ENCODE measurements at regions not wholly inside any gene's neighbourhood (a gene's known extent, or its start where the extent isn't known, plus 50 kb on each side); places are given as distances from the start of the nearest gene placed in this dataset.
"Not testable (repeated sequence)": the region's sequence is repeated elsewhere in the genome, so short reads cannot be mapped to it uniquely, and the experiment has no call there.

- not testable (repeated sequence) for H3K9me3 Mint-ChIP-seq; H3K4me1 Mint-ChIP-seq; H3K27ac Mint-ChIP-seq; H3K4me3 Mint-ChIP-seq; DNase-seq; H3K36me3 Mint-ChIP-seq; ATAC-seq (replicated peaks)
- peaks cover 0 to 16% of the 10 kb centered on the region in 2 donors for H3K27me3 Mint-ChIP-seq
Observed at GRCh38 chr16:15223398-15223797, 129.3 kb upstream of the RRN3 start.

DNA sequence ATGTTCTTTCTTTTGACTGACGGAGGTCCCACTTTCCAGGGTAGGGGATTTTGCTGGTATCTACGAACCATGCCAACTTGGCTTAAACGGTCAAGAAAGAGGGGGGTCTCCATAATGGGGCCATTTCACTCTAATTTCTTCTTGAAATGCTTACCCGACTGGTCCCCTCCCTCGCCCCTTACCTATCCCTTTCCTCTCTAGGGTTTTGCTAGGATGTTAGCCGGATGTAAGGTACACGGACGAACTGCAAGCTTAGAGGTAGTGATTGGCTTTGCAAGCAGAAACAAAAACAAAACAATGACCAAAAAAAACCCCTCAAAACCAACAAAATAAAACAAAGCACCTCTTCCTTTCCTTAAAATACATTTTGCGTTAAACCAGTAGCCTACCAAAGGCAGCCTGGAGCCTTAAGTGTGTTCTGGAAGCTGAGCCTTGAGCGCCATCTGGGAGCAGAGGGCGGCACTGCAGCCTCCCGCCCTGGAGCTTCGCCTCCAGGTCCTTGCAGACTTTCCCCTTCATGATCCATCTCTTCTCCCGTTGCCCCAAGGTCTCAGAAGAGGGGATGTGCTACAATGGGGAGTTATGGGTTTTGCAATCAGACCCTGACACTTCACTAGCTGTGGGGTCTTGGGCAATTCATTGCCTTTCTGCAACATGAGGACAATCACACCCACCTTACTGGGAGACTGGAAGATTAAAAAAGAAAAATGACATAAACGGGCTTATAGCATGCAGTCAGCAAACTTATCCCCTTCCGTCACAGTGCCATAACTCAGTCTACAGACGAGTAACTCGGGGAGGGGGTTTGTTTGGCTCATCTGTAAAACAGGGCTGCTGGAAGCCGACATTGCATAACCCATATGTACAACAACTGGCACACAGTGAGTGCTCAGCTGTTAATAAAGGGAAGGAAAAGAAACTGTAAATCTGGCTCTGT, 125.9 kb upstream of the RRN3 start:
- peaks cover 0 to 12% of the 10 kb centered on the region in 2 donors for H3K27me3 Mint-ChIP-seq
- peak; percentile 74 to 79 for ATAC-seq (replicated peaks)
- H3K27ac Mint-ChIP-seq, H3K9me3 Mint-ChIP-seq, H3K36me3 Mint-ChIP-seq, H3K4me1 Mint-ChIP-seq, H3K4me3 Mint-ChIP-seq, DNase-seq: not testable (repeated sequence)

- H3K4me3 Mint-ChIP-seq; H3K9me3 Mint-ChIP-seq; ATAC-seq (replicated peaks); H3K27ac Mint-ChIP-seq; DNase-seq; H3K36me3 Mint-ChIP-seq; H3K4me1 Mint-ChIP-seq: not testable (repeated sequence)
- peaks cover 0 to 12% of the 10 kb centered on the region in 2 donors for H3K27me3 Mint-ChIP-seq
Observed at GRCh38 chr16:15218856-15219500, 124.9 kb upstream of the RRN3 start.

DNA sequence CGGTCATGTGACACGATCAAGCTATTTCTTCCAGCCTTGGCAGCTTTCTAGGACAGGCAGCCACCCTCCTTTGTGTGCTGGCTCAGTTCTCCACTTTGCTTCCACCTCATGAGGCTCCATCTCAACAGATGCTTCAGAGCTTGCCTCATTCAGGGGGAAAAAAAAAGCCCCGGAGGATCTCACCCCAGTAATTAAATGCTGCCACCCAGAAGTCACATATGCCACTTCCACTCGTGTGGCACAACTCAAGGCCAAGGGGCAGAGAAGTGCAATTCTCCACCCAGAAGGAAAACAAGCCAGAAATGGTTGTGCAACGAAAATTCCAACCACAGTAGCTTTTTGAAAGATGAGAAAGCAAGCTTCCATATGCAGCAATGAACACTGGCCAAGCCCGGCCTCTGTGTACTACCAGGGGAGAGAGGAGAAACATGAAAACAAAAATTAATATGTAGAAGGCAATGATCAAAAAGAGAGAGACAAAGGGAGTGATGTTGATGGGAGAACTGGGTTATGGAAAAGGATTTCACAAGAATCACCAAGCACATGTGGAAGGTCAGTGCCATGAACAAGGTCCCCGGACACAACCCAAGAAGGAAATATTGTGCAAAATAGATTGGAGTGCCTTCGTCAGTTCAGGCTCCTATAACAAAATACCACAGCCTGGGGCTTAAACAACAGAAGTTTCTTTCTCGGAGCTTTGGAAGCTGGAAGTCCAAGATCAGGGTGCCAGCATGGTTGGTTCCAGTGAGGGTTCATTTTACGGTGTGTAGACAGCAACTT, 113.3 kb upstream of the RRN3 start:
- not testable (repeated sequence) for H3K4me3 Mint-ChIP-seq; H3K27ac Mint-ChIP-seq; DNase-seq; ATAC-seq (replicated peaks); H3K9me3 Mint-ChIP-seq; H3K36me3 Mint-ChIP-seq; H3K4me1 Mint-ChIP-seq; H3K27me3 Mint-ChIP-seq

GRCh38 chr16:15206439-15206838, 112.4 kb upstream of the RRN3 start:
- DNase-seq; H3K4me1 Mint-ChIP-seq; H3K4me3 Mint-ChIP-seq; H3K27ac Mint-ChIP-seq; H3K36me3 Mint-ChIP-seq; H3K9me3 Mint-ChIP-seq; H3K27me3 Mint-ChIP-seq; ATAC-seq (replicated peaks): not testable (repeated sequence)

- not testable (repeated sequence) for H3K27me3 Mint-ChIP-seq; H3K36me3 Mint-ChIP-seq; H3K27ac Mint-ChIP-seq; DNase-seq; ATAC-seq (replicated peaks); H3K9me3 Mint-ChIP-seq; H3K4me1 Mint-ChIP-seq; H3K4me3 Mint-ChIP-seq
Observed at GRCh38 chr16:15205939-15206338, 111.9 kb upstream of the RRN3 start.

DNA sequence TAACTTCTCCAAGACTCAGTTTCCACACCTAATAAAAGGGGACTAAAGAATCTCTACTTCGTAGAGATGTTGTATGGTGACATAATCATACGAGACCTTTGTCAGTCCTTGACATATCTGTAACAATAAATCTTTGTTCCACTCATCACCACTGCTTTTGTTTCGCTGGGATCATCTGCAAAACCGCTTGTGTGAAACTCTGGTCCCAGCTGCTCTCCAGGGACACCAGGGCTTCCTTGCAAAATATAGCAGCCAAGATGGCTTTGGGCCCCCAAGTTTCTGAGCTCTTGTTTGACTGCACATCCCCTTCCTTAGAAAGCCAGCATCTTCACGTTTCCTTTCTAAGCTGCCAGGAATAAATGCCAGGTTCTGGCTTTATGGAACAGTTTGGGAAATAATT, 110.5 kb upstream of the RRN3 start:
- H3K27ac Mint-ChIP-seq; DNase-seq; H3K9me3 Mint-ChIP-seq; H3K4me1 Mint-ChIP-seq; ATAC-seq (replicated peaks); H3K36me3 Mint-ChIP-seq; H3K27me3 Mint-ChIP-seq; H3K4me3 Mint-ChIP-seq: not testable (repeated sequence)

- H3K9me3 Mint-ChIP-seq; H3K4me1 Mint-ChIP-seq; DNase-seq; H3K4me3 Mint-ChIP-seq; ATAC-seq (replicated peaks); H3K27ac Mint-ChIP-seq; H3K36me3 Mint-ChIP-seq; H3K27me3 Mint-ChIP-seq: not testable (repeated sequence)
Observed at GRCh38 chr16:15192813-15193212, 98.7 kb upstream of the RRN3 start.

- not testable (repeated sequence) for H3K4me3 Mint-ChIP-seq, H3K27ac Mint-ChIP-seq, H3K4me1 Mint-ChIP-seq
Observed at GRCh38 chr16:15192197-15192596, 98.1 kb upstream of the RRN3 start.

GRCh38 chr16:15189478-15189877, 95.4 kb upstream of the RRN3 start:
- H3K27me3 Mint-ChIP-seq, result not testable (repeated sequence)

More at GRCh38 chr16:15192197-15192596, 98.1 kb upstream of the RRN3 start:
- not testable (repeated sequence) for ATAC-seq (replicated peaks); DNase-seq; H3K27me3 Mint-ChIP-seq; H3K36me3 Mint-ChIP-seq; H3K9me3 Mint-ChIP-seq

More at GRCh38 chr16:15189478-15189877, 95.4 kb upstream of the RRN3 start:
- ATAC-seq (replicated peaks); H3K4me3 Mint-ChIP-seq; DNase-seq; H3K27ac Mint-ChIP-seq; H3K36me3 Mint-ChIP-seq; H3K4me1 Mint-ChIP-seq; H3K9me3 Mint-ChIP-seq: not testable (repeated sequence)
